Chondrocyte (in vitro differentiated cells): ENCODE measurements at regions not wholly inside any gene's neighbourhood (a gene's known extent, or its start where the extent isn't known, plus 50 kb on each side); places are given as distances from the start of the nearest gene placed in this dataset.

Source experiments
- DNase-seq: peaks from one replicate; pipeline ENCODE4 v3.0.0; 2021; ENCODE audit warnings: mixed read lengths, low spot score
- H3K27ac Mint-ChIP-seq: one replicate; pipeline ENCODE4 v1.8.0; 2021; ENCODE audit warnings: mild to moderate bottlenecking, moderate library complexity, mixed read lengths; ENCODE audit not compliant: unreplicated experiment
- H3K27me3 Mint-ChIP-seq: 2 replicates; pipeline ENCODE4 v1.8.0; 2021; ENCODE audit warnings: low read depth, mixed read lengths
- H3K36me3 Mint-ChIP-seq: 2 replicates; pipeline ENCODE4 v1.8.0; 2021; ENCODE audit warnings: low read depth, mixed read lengths
- H3K4me1 Mint-ChIP-seq: 2 replicates; pipeline ENCODE4 v1.8.0; 2021; ENCODE audit warnings: low read depth, mild to moderate bottlenecking, mixed read lengths
- H3K4me3 Mint-ChIP-seq: one replicate; pipeline ENCODE4 v1.8.0; 2021; ENCODE audit warnings: mild to moderate bottlenecking, moderate library complexity, mixed read lengths; ENCODE audit not compliant: unreplicated experiment
- H3K9me3 Mint-ChIP-seq: 2 replicates; pipeline ENCODE4 v1.8.0; 2021; ENCODE audit warnings: low read depth, mixed read lengths
- CTCF ChIP-seq: fragments of 200-600 bp; sonication (generic); IDR thresholded peaks from 2 replicates; pipeline ENCODE4 v1.5.0; 2021; ENCODE audit warnings: antibody characterized with exemption, mild to moderate bottlenecking, moderate library complexity

- H3K27ac Mint-ChIP-seq, result no peak overlapping the region
- no peaks in the 10 kb centered on the region for H3K27me3 Mint-ChIP-seq
- no peak for TF ChIP-seq CTCF
- no peaks in the 10 kb centered on the region for H3K9me3 Mint-ChIP-seq
- peaks cover 9% of the 10 kb centered on the region for H3K4me1 Mint-ChIP-seq
- no peak overlapping the region for H3K4me3 Mint-ChIP-seq
- no peak for DNase-seq
- H3K36me3 Mint-ChIP-seq, result no peaks in the 10 kb centered on the region
Measured at GRCh38 chr18:27750923-27751322, 426.0 kb downstream of the CDH2 start.

- TF ChIP-seq CTCF, result peak; percentile 92
- no peaks in the 10 kb centered on the region for H3K27me3 Mint-ChIP-seq
- H3K27ac Mint-ChIP-seq, result no peak overlapping the region
- no peak overlapping the region for H3K4me3 Mint-ChIP-seq
- no peak for DNase-seq
- H3K36me3 Mint-ChIP-seq, result no peaks in the 10 kb centered on the region
- H3K4me1 Mint-ChIP-seq, result peaks cover 9% of the 10 kb centered on the region
- no peaks in the 10 kb centered on the region for H3K9me3 Mint-ChIP-seq
Measured at GRCh38 chr18:27750014-27750413, 426.9 kb downstream of the CDH2 start.

GRCh38 chr18:27749194-27749593, 427.7 kb downstream of the CDH2 start:
- H3K9me3 Mint-ChIP-seq, result no peaks in the 10 kb centered on the region
- H3K36me3 Mint-ChIP-seq, result no peaks in the 10 kb centered on the region
- no peak overlapping the region for H3K4me3 Mint-ChIP-seq
- TF ChIP-seq CTCF, result no peak
- DNase-seq, result no peak
- no peak overlapping the region for H3K27ac Mint-ChIP-seq
- peaks cover 9% of the 10 kb centered on the region for H3K4me1 Mint-ChIP-seq
- no peaks in the 10 kb centered on the region for H3K27me3 Mint-ChIP-seq

GRCh38 chr18:27746241-27746640, 430.7 kb downstream of the CDH2 start:
- no peaks in the 10 kb centered on the region for H3K27me3 Mint-ChIP-seq
- H3K4me1 Mint-ChIP-seq, result peaks cover 9% of the 10 kb centered on the region
- no peak overlapping the region for H3K4me3 Mint-ChIP-seq
- no peaks in the 10 kb centered on the region for H3K36me3 Mint-ChIP-seq
- H3K9me3 Mint-ChIP-seq, result peaks cover 2% of the 10 kb centered on the region
- H3K27ac Mint-ChIP-seq, result no peak overlapping the region
- DNase-seq, result no peak
- no peak for TF ChIP-seq CTCF

- DNase-seq, result no peak
- Mint-ChIP-seq H3K9me3 (peaks cover under 1% of the 10 kb centered on the region), H3K4me1 (no peaks in the 10 kb centered on the region), H3K27me3 (no peaks in the 10 kb centered on the region), H3K27ac (no peak overlapping the region), H3K4me3 (no peak overlapping the region), H3K36me3 (peaks cover 1% of the 10 kb centered on the region)
- TF ChIP-seq CTCF, result no peak
Measured at GRCh38 chr18:27735117-27735516, 441.8 kb downstream of the CDH2 start.
